Stimulated activated CD4-positive, alpha-beta T cell treated with anti-CD3 and anti-CD28 coated beads, Interleukin-15, amount 100 ng/mL, for 48 hours (primary cell): ENCODE measurements at regions not wholly inside any gene's neighbourhood (a gene's known extent, or its start where the extent isn't known, plus 50 kb on each side); places are given as distances from the start of the nearest gene placed in this dataset.
"Not testable (repeated sequence)": the region's sequence is repeated elsewhere in the genome, so short reads cannot be mapped to it uniquely, and the experiment has no call there.

Experiments
- DNase-seq, 2 donors: peaks; one replicate each; pipeline ENCODE4 v3.0.0-alpha.2; 2020; ENCODE audit warnings: low read depth in 2 of 2

DNA sequence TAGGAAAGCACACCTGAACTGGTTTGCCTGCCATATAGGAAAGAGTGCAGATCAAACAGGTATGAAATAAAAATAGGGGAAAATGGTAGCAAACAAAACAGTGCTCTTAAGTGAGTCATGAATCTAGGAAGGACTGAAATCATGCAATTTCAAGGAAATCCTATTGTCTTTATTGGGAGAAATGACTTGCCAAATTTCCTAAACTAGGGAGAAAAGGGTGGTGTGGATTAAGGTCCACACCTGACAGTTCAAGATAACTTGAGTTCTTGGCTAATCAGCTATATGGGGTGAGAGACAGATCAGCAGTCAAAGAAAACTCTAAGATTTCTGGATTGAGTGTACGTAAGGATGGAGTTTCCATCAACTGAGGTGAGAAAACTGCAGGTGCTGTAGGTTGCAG, 101.1 kb downstream of the PRKAB2 start:
- DNase-seq, result no peak

DNA sequence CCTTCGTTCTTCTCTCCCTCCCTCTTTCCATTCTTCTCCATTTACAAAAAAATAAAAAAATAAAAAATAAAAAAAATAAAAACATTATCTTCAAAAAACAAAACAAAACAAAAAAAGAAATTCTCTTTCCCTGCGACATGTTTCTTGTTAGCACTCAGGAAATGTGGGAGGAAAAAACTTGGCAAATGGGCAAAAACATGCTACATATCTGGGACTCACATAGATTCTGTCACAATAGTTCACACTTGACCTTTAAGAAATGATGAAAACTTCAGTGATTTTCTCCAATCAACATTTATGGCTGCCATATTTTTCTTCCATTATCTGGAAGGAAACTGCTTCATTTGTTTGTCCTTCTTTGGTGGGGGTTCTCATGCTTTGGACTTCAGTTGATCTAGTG, 109.3 kb downstream of the PRKAB2 start:
- DNase-seq, result no peak

DNA sequence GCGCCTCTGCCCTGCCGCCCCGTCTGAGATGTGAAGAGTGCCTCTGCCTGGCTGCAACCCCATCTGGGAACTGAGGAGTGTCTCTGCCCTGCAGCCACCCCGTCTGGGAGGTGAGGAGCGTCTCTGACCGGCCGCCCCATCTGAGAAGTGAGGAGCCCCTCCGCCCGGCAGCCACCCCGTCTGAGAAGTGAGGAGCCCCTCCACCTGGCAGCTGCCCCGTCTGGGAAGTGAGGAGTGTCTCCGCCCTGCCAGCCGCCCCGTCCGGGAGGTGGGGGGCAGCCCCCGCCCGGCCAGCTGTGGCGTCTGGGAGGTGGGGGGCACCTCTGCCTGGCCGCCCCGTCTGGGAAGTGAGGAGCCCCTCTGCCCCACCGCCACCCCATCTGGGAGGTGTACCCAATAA, 110.4 kb downstream of the PRKAB2 start:
- DNase-seq, result not testable (repeated sequence)

DNA sequence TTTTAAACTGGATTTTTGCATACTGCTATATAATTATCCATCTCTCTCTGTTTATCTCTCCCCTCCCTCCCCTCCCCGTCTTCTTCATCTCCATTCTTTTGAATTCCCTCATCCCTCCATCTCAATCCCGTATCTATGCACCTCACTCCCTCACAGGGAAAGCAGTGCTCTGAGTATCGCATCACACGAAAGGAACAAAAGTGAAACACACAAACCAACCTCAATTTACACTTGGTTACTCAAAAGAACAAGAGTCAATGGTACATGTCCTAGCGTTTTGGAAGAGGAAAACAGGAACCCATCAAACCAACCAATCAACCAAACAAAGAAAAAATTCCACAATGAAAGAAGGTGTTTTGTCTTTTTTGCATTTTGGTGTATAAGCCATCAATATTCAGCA, 115.1 kb downstream of the NBPF12 start:
- no peak for DNase-seq

DNA sequence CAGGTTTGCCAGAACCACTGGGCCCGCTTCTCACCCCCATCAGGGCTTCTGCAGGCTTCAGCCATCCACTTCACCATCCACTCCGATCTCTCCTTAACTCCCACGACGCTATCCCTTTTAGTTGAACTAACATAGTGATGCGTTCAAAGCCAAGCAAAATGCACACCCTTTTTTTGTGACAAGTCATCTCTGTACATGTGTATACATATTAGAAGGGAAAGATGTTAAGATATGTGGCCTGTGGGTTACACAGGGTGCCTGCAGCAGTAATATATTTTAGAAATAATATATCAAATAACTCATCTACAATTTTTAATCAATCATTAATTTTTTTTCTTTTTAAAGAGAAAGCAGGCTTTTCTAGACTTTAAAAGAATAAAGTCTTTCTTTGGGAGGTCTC, 114.6 kb downstream of the NBPF12 start:
- no peak for DNase-seq

DNA sequence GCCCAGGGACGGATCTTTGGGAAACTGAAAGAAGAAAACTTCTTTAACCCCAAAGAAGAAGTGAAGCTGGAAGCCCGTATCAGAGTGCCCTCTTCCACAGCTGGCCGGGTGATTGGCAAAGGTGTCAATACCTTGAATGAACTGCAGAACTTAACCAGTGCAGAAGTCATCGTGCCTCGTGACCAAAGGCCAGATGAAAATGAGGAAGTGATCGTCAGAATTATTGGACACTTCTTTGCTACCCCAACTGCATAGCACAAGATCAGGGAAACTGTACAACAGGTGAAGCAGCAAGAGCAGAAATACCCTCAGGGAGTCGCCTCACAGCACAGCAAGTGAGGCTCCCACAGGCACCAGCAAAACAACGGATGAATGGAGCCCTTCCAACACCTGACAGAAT, 114.0 kb downstream of the NBPF12 start:
- no peak for DNase-seq

DNA sequence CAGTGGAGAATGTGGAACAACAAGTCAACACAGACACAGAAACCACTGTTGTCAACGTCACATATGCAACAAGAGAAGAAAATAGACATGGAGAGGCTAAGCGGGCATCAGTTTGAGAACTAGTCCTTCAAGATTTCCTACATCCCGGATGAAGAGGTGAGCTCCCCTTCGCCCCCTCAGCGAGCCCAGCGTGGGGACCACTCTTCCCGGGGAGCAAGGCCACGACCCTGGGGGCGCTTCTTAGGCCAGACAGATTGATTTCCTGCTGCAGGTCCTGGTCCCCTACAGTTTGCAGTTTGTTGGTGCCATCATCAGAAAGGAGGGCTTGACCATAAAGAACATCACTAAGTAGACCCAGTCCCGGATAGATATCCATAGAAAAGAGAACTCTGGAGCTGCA, 113.0 kb downstream of the NBPF12 start:
- no peak for DNase-seq

DNA sequence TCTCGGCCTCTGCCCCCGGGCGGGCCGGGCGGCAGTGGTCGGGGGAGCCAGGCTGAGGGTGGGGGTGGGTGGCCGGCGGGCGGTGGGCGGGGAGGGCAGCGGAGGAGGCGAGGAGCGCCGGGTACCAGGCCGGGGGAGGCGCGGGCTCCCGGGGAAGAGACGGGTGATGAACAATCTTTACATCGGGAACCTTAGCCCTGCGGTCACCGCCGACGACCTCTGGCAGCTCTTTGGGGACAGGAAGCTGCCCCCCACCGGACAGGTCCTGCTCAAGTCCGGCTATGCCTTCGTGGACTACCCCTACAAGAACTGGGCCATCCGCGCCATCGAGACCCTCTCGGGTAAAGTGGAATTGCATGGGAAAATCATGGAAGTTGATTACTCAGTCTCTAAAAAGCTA, 112.5 kb downstream of the NBPF12 start:
- no peak for DNase-seq

DNA sequence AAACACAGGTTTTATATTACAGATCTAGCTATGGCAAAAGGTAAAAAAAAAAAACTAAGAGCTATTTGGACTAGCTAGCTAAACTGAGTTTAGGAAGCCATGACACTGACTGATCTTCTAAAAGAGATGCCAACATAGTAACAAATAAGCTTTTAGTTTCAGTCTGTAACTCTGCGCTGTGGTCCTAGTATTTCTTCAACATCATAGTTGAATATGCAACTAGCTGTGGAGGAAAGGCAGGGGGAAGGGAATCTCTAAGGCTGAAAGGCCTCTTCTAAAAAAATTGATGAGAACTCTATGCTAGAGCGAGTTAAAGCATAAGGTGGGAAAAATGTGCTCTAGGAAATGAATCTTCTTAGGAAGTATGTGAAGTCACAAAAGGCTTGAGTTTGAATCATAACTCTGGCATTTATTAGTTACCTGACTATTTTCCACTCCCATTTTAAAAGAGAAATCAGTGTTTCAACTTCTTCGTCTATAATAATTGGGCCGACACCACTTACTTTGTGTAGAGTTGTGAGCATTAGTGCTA, 108.8 kb downstream of the NBPF12 start:
- not testable (repeated sequence) for DNase-seq

DNA sequence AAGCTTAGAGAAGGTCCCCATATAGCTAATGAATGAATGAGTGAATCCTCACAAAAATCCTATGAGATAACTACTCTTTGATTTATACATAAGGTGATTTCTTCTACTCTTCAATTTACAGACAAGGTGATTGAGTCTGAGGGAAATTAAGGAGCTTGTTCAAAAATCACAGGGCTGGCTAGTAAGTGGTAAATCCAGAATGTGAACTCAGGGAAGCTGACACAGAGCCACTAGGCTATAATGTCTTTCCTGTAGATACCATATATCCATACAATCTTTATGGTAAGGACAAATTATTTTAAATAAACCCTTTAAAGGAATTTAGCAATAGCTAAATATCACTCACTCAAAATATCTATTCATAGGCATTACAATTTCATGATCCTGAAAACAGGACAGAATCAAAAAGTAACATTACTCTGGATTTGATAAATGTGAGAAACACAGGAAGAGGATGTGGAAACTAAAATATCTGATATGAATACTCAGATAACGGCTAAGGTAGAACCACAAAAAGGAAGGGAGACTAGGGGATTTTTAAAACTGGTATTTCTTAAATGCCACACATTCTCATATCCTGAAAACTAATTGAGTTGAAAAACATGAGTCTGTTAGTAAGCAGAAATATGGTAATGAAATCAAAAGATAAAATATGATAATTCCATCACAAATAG, 108.2 kb downstream of the NBPF12 start:
- DNase-seq, result no peak
